ENCODE measurements at regions not wholly inside any gene's neighbourhood (a gene's known extent, or its start where the extent isn't known, plus 50 kb on each side); places are given as distances from the start of the nearest gene placed in this dataset.

DNA sequence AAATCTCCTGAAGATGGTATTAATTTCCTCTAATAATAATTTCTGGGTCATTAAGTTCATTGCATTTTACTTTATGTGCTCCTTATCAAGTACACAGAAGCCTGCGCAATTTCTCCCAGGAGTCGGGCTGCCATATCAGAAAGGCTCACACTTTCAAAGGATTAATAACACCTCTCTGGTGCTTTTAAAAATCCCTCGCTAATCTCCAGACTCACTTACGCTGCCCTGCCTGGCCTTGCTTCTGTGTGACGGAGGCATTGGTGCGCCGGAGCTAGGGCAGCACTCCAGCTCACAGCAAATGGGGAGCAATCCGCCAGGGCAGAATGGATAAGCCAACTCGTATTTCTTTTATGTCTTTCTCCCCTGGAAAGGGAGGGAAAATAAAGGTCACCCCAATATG is 300.8 kb downstream of the EFNB2 start:
- H3K4me1 ChIP-seq (ENCODE audit: insufficient read depth), result no peaks in the 10 kb centered on the region
- no peaks in the 10 kb centered on the region for H3K9me3 ChIP-seq (ENCODE audit: low read depth)
- H3K79me2 ChIP-seq, result no peaks in the 10 kb centered on the region
- H2AFZ ChIP-seq, result no peak overlapping the region
- no peak overlapping the region for H3K4me2 ChIP-seq
- TF ChIP-seq EZH2 (IDR thresholded peaks at IDR 0.05; ENCODE audit: borderline replicate concordance) (no peak), EZH2phosphoT487 (IDR thresholded peaks at IDR 0.05; ENCODE audit: low read depth, severe bottlenecking, unreplicated experiment) (no peak)
- TF ChIP-seq, protein P1, sequence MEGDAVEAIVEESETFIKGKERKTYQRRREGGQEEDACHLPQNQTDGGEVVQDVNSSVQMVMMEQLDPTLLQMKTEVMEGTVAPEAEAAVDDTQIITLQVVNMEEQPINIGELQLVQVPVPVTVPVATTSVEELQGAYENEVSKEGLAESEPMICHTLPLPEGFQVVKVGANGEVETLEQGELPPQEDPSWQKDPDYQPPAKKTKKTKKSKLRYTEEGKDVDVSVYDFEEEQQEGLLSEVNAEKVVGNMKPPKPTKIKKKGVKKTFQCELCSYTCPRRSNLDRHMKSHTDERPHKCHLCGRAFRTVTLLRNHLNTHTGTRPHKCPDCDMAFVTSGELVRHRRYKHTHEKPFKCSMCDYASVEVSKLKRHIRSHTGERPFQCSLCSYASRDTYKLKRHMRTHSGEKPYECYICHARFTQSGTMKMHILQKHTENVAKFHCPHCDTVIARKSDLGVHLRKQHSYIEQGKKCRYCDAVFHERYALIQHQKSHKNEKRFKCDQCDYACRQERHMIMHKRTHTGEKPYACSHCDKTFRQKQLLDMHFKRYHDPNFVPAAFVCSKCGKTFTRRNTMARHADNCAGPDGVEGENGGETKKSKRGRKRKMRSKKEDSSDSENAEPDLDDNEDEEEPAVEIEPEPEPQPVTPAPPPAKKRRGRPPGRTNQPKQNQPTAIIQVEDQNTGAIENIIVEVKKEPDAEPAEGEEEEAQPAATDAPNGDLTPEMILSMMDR (IDR thresholded peaks at IDR 0.05; ENCODE audit: poor library complexity), result no peak
- no peak overlapping the region for H3K4me3 ChIP-seq
- H3K36me3 ChIP-seq (replicated peaks; ENCODE audit: insufficient read depth, low read depth), result no peaks in the 10 kb centered on the region
- WGBS (ENCODE audit: low lambda C conversion rate, missing lambda C conversion rate), result 48% methylated on average over 9 of the region's 9 CpGs
- no peak for DNase-seq (ENCODE audit: low spot score)
- no peaks in the 10 kb centered on the region for H3K9me2 ChIP-seq (replicated peaks; ENCODE audit: insufficient read depth)
- H4K20me1 ChIP-seq (ENCODE audit: insufficient read depth, poor library complexity, severe bottlenecking), result no peaks in the 10 kb centered on the region
- no peaks in the 10 kb centered on the region for H3K27me3 ChIP-seq
- no peak overlapping the region for H3K27ac ChIP-seq

DNA sequence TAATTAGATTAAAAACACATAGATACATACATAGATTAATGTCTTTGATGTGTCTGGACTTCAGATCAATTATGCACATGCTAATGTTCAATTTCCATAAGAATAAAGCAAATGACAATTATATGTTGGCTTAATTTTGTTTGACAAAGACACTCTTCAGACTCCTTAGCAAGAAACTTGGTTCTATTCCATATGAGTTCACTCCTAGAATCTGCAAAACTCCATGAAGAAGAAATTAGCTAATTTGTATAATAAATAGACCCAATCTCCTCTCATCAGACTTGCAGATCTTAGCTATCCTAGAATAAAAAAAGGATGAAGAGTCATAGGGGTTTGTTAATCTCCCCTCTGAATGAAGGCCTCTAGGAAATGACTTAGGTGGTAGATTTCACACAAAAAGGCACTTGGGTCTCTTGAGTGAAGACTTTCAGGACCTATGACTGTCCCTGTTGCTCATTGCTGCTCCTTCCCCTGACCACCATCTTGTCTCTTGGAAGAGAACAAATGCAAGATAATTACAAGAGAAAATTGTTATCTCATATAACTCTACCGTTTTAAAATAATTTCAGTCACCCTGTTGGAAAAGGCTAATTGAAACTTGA is 302.2 kb downstream of the EFNB2 start:
- Histone ChIP-seq H3K4me1 (ENCODE audit: insufficient read depth) (no peaks in the 10 kb centered on the region), H3K4me3 (no peak overlapping the region), H3K4me2 (no peak overlapping the region), H3K9me3 (ENCODE audit: low read depth) (no peaks in the 10 kb centered on the region), H3K36me3 (replicated peaks; ENCODE audit: insufficient read depth, low read depth) (no peaks in the 10 kb centered on the region), H4K20me1 (ENCODE audit: insufficient read depth, poor library complexity, severe bottlenecking) (no peaks in the 10 kb centered on the region), H3K27me3 (no peaks in the 10 kb centered on the region), H3K27ac (no peak overlapping the region), H3K79me2 (no peaks in the 10 kb centered on the region), H3K9me2 (replicated peaks; ENCODE audit: insufficient read depth) (no peaks in the 10 kb centered on the region), H2AFZ (no peak overlapping the region)
- 95% methylated on average over 1 of the region's 1 CpG for WGBS (ENCODE audit: low lambda C conversion rate, missing lambda C conversion rate)
- TF ChIP-seq EZH2phosphoT487 (IDR thresholded peaks at IDR 0.05; ENCODE audit: low read depth, severe bottlenecking, unreplicated experiment) (no peak), EZH2 (IDR thresholded peaks at IDR 0.05; ENCODE audit: borderline replicate concordance) (no peak)
- TF ChIP-seq, protein P1 (IDR thresholded peaks at IDR 0.05; ENCODE audit: poor library complexity), result no peak
- no peak for DNase-seq (ENCODE audit: low spot score)

DNA sequence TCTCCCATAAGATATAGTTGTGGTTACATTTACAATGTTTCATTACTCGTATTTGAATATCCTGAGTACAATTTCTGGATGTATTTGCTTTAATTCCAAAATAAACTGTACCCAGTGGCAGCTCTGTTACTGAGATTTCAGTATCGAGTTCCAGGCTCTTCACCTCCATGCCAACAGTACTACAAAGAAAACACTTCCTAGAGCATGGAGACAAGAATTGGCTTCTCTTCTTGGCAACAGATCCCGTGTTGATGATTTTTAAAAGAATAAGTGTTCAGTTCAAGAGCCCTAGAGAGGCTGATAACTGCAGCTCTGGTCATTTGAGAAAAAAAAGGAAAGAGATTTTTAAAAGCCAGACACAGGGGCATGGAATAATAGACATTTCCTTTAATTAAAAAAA is 302.8 kb downstream of the EFNB2 start:
- H3K27ac ChIP-seq, result no peak overlapping the region
- H3K4me1 ChIP-seq (ENCODE audit: insufficient read depth), result no peaks in the 10 kb centered on the region
- no peaks in the 10 kb centered on the region for H3K9me2 ChIP-seq (replicated peaks; ENCODE audit: insufficient read depth)
- 79% methylated on average over 3 of the region's 3 CpGs for WGBS (ENCODE audit: low lambda C conversion rate, missing lambda C conversion rate)
- no peaks in the 10 kb centered on the region for H3K36me3 ChIP-seq (replicated peaks; ENCODE audit: insufficient read depth, low read depth)
- no peaks in the 10 kb centered on the region for H3K9me3 ChIP-seq (ENCODE audit: low read depth)
- no peak for TF ChIP-seq EZH2phosphoT487 (IDR thresholded peaks at IDR 0.05; ENCODE audit: low read depth, severe bottlenecking, unreplicated experiment)
- TF ChIP-seq, protein P1 (IDR thresholded peaks at IDR 0.05; ENCODE audit: poor library complexity), result no peak
- no peak for TF ChIP-seq EZH2 (IDR thresholded peaks at IDR 0.05; ENCODE audit: borderline replicate concordance)
- no peak overlapping the region for H3K4me2 ChIP-seq
- DNase-seq (ENCODE audit: low spot score), result no peak
- H3K27me3 ChIP-seq, result no peaks in the 10 kb centered on the region
- H2AFZ ChIP-seq, result no peak overlapping the region
- no peaks in the 10 kb centered on the region for H3K79me2 ChIP-seq
- H3K4me3 ChIP-seq, result no peak overlapping the region
- no peaks in the 10 kb centered on the region for H4K20me1 ChIP-seq (ENCODE audit: insufficient read depth, poor library complexity, severe bottlenecking)

All from hepatocyte (in vitro differentiated cells).